HG02981 (cell line): ENCODE measurements at regions not wholly inside any gene's neighbourhood (a gene's known extent, or its start where the extent isn't known, plus 50 kb on each side); places are given as distances from the start of the nearest gene placed in this dataset.

Experiments
- ATAC-seq: cut with Tn5 transposase; IDR thresholded peaks from one replicate; pipeline ENCODE4 v1.9.1; 2021; ENCODE audit warnings: mild to moderate bottlenecking, moderate library complexity; ENCODE audit not compliant: unreplicated experiment

DNA sequence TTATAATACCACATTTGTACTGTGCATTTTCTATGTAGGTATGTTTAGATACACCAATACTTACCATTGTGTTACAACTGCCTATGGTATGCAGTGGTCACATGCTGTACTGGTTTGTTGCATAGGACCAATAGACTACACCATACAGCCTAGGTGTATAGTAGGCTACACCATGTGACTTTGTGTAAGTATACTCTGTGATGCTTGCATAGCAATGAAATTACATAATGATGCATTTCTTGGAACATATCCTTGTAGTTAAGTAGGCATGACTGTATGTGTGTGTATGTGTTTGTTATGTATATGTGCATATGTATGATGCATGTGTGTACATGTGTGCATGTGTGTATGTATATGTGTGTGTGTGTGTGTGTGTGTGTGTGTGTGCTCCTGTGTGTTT, 157.6 kb downstream of the TDRD15 start:
- ATAC-seq: no peak

DNA sequence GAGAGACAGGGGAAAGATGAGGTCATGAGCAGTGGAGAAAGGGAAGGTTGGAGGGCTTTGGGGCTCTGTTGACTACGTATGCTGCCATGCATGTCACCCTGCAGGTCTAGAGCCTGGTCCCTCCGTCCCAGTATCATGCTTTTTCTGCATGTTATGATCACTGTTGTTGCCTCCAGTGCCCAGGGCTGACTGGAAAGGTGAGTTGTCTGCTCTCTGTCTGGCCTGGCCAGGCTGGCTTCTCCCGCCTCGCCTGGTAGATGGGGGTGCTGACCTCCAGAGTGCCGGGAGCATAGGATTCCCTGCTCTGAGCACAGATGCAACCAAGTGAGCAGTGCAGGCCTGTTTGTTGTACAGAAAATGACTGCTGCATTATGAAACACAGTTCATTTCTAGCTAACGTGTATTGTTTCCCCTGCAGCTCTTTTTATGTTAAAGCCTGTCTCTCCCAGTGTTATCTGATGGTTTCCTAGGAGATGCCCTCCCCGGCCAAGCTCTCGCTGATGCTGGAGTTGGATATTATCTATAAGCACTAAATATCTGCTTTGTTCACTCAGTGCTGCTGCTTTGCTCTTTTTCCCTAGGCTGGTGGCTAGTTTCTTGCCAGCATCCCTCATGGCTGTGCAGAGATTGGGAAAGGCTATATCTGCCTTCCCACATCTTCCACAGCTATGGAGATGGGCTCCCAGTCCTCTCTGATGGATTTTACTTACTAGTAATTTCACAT, 158.2 kb downstream of the TDRD15 start:
- ATAC-seq: no peak

GRCh38 chr2:21282515-21282898, 158.7 kb downstream of the TDRD15 start:
- no peak for ATAC-seq

DNA sequence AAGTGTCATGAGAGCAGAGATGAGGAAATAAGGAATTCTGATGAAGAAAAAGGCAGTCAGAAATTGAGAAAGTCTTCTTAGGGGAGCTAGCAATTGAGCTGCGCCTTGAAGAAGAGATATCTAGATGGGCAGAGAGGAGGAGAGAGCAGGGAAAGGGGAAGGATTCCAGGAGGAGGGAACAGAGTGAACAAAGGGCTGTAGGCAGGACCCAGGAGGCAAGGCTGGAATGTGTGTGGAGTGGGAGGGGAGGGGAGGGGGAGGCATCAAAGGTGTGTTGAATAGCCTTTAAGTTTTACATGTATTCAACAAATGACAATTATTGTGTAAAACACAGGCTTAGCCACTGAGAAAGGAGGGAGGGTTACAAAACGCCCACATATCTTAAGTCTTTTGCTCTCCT, 164.5 kb downstream of the TDRD15 start:
- no peak for ATAC-seq

DNA sequence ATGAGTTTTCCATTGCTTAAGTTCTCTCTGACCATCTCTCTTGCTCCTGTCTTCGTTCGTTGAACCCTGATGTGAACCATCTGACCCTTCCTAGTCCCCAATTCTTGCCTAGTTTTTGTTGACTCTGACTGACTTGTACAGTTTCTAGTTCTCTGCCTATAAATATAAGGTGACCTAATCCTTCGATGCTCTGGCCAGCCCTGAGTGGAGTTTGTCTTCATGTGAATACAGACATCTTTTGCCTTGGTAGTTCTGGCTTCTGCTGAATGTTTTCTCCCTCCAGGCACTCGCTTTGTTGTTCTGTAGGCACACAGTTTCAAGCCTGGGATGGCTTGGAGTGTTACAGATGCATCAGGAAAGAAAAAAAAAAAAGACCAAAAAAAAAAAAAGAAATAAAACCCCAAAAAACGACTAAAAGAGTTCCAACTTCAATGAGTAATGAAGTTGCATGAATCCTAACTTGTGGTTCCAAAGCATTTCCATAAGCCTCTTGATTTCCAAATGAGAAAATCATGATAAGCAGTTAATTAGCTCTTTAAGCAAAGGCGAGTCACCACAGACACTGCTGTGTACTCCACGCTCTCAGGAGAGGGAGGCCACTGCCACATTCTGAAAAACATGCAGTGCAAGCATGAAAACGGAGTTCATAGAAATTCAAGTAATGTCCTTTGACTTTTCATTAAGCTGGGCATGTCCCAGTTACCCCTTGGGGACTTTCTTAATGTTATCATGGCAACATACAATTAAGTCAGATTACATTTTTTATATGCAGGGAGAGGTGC, 165.2 kb downstream of the TDRD15 start:
- no peak for ATAC-seq

- no peak for ATAC-seq
These were observed 165.8 kb downstream of the TDRD15 start for GRCh38 chr2:21289551-21289950.

- no peak for ATAC-seq
These were observed 166.2 kb downstream of the TDRD15 start for GRCh38 chr2:21289989-21290388.

DNA sequence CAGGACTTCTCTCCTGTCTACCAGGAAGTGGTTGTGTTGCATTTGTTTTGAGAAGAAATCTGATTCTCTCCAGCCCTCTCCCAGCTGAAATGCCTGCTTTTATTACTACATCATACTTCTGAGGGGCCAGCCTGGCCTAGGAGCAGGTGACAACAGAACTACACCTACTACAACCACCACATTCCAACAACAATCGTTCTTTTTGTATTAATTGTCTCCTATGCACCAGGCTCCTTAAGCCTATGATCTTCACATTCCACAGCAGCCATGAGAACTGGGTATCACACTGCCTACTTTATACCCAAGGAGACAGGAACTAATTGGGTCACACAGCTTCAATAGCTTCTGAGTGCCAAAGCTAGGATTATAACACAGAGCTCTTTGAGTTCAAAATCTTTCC, 167.7 kb downstream of the TDRD15 start:
- no peak for ATAC-seq

GRCh38 chr2:21294446-21294845, 170.7 kb downstream of the TDRD15 start:
- ATAC-seq: no peak

GRCh38 chr2:21299411-21299810, 175.6 kb downstream of the TDRD15 start:
- no peak for ATAC-seq

DNA sequence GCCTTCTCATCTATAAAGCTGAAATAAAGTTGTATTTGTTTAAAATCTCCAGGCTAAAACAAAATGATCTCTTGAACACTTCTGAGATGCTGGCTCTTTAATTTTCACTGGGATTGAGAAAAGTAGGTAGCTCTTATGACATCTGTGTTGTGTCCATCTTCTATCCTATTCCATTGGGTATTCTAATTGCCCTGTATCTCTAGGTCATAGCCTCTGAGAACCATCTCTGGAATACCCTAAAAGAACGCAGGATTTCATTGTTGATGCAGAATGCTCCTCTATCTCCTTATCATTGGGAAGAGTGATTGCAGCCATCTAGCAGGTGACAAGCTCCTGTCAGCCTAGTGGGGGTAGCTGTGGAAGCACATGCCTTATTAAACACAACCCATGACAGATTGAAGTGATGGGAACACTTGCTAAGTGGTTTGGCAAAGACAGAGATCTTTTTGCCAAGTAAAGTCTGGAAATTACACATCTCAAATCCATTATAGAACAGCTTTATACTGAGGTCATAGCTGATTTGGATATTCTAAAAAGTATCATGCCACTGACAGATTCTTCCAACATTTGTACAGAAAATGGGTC, 178.2 kb downstream of the TDRD15 start:
- ATAC-seq: no peak

DNA sequence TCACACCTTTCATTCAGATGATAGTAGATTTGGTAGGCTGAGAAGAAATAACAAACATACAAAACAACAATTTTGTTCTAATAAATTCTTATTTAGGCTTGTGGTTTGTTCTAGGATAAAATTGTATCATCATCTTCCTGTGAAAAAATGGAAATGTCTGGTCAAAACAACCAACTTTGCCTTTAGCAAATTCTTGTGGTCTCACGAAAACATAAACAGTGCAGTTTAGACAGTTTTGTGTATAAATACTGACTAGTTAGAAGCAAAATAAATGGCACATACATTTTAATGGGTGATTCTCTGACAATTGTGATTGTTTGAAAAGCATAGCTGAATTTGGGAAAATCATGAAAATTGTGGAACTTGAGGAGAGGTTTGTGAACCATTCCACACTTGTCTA, 180.1 kb downstream of the TDRD15 start:
- no peak for ATAC-seq

DNA sequence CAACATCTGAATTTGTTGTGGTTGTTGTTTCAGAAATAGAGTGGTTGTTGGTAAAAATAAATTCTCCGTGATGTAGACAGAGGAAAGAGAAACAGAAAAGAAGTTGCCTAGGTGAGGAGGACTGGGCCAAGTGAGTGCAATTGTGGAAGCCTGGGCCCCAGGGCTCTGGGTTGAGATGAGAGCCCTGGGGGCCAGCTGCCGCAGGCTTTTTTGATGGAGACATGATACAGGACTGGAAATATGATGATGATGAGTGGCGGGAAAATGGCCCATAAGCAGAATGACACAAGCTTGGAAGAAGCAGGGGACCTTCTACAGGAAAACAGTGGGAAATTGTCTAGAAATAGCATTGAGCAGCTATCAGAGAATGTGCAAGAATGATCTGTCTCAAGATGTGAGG, 181.8 kb downstream of the TDRD15 start:
- no peak for ATAC-seq

DNA sequence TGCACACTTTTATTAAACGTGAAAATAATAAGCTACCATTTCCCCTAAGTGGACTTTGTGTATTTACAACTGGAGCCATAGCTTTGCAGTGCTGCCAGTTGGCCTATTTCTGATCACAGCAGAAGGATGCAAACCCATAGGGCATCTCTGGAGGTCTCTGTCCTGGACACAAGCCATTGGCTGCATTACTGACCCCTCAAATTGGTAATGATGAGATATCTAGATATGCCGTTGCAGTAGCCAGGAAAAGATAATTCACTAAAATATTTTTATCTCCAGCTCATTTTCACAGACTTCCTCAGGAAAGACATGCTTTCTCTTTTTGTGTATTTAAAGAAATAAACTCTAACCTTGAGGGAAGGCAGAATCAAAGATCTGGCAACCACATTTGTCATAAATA, 182.5 kb downstream of the TDRD15 start:
- ATAC-seq: no peak

DNA sequence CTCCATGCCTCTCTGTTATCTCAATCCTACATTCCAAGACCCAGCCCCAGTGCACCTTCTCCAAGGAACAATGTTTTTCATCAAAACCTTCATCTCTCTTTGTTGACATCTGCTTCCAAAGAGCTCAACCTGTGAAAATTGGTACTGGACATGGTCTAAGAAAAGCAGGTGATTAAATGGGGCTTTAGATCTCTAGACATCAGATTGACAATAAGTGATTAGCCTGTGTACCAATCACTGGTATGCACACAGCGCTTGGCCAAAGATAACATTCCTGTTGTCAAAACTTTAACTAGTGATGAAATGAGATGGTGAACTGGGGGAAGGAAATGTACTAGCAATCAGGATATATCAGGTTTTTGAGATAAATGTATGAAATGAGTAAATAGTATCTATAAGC, 183.3 kb downstream of the TDRD15 start:
- no peak for ATAC-seq

- no peak for ATAC-seq
These were observed 186.7 kb downstream of the TDRD15 start for GRCh38 chr2:21310493-21310892.

- no peak for ATAC-seq
These were observed 190.6 kb downstream of the TDRD15 start for GRCh38 chr2:21314322-21314835.

GRCh38 chr2:21317131-21317530, 193.4 kb downstream of the TDRD15 start:
- peak; percentile 76 for ATAC-seq

DNA sequence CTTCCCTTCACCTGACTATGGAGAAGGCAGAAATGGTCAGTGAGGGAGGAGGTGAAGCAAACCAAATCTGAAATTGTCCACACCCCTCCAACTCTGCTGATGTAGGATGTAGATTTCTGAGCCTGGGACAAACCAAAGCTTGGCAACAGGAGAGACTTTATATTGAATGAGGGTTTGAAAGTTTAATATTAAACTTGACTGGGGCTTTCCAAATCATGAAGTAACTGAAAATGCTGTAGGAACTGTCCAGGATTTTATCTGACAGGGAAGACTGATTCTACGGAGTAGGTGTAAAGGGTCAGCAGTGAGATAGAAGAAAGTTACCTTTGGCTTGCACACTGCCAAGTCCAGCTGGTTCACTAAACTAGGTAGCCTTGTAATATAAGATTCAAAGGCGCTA, 194.5 kb downstream of the TDRD15 start:
- ATAC-seq: no peak

GRCh38 chr2:21326152-21326551, 202.4 kb downstream of the TDRD15 start:
- no peak for ATAC-seq

DNA sequence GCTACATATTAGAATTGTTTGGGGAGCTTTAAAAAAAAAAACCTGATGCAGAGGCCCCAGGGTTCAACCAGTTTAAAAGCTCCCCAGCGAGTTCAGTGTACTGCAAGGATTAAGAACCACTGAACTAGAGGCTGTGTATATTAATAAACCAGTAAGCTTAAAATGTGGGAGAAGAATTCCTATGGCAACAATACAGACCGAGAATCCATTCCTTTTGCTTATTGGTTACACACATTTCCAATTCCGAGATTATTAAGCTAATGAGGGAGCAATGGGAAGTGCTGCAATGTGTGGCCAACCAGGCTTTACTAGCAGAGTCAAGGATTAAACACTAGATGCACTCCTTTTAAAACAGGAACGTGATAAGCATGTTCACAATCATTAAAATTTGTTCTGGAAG, 204.4 kb downstream of the TDRD15 start:
- no peak for ATAC-seq

DNA sequence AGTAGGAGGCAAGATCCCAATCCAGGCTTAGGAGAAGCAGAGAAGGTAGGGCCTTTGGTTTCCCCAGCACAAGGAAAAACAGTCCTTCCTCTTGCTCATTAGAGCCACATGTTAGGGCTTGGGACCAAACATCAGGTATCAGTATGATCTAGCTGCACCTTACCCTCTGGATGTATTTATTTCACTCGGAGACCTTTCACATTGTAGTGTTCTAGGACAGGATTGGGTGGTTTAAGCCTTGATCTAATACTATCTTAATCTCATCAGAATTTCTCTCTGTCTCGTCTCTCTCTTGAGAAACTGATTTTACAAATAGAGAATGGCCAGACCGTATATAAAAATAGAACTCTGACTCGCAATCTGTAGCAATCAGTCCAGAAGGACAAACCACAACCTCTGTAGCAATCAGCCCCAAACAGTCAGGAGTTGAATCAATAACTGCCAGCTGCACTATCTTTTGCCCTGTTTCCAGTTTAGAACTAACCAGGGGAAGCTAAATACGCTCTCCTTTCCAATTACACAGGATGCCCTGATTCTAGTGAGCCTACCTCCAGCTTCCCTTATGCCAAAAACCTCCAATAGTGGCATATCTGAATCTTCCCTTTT, 207.1 kb downstream of the TDRD15 start:
- no peak for ATAC-seq
